Tibial nerve (tissue), 4 donors: ENCODE measurements at regions not wholly inside any gene's neighbourhood (a gene's known extent, or its start where the extent isn't known, plus 50 kb on each side); places are given as distances from the start of the nearest gene placed in this dataset.
A peak's percentile ranks its signal among the peaks of the same experiment; 100 is the strongest.

Experiments used
- DNase-seq, 2 donors: peaks; one replicate each; pipeline ENCODE4 v3.0.0-alpha.2; 2019; ENCODE audit warnings: low spot score in 2 of 2
- H3K27ac ChIP-seq, 4 donors: fragments of 200-600 bp; sonication (generic) in 3 of 4; one replicate each; pipeline ENCODE4 v1.5.1; 2017 to 2019; ENCODE audit warnings: mild to moderate bottlenecking in 1 of 4
- H3K27me3 ChIP-seq, 2 donors: fragments of 200-600 bp; sonication (generic) in 1 of 2; one replicate each; pipeline versions ENCODE4 v1.5.1 to v1.6.0; 2017 to 2019
- H3K36me3 ChIP-seq, 3 donors: fragments of 200-600 bp; sonication (generic); one replicate each; pipeline ENCODE4 v1.5.1; 2018 to 2019
- H3K4me1 ChIP-seq, 4 donors: fragments of 200-600 bp; sonication (generic) in 3 of 4; one replicate each; pipeline ENCODE4 v1.5.1; 2017 to 2019
- H3K4me3 ChIP-seq, 4 donors: fragments of 200-600 bp; sonication (generic) in 3 of 4; one replicate each; pipeline ENCODE4 v1.5.1; 2017 to 2019; ENCODE audit warnings: mild to moderate bottlenecking in 1 of 4, moderate library complexity in 1 of 4
- H3K9me3 ChIP-seq, 4 donors: fragments of 200-600 bp; sonication (generic) in 3 of 4; one replicate each; pipeline ENCODE4 v1.5.1; 2017 to 2019
- CTCF ChIP-seq, 5 experiments: fragments of 200-600 bp in 3 of 5; fragments of 450-650 bp in 2 of 5; sonication (generic) in 3 of 5; IDR thresholded peaks; one replicate each; pipeline ENCODE4 v1.5.1; 2016 to 2019; ENCODE audit warnings: antibody characterized with exemption in 5 of 5, mild to moderate bottlenecking in 3 of 5, moderate library complexity in 2 of 5
- EP300 ChIP-seq, 2 donors: sonication (generic); formaldehyde crosslinking; IDR thresholded peaks; one replicate each; pipeline ENCODE4 v1.6.1; 2017; ENCODE audit warnings: antibody characterized with exemption in 2 of 2, mild to moderate bottlenecking in 1 of 2
- POLR2A ChIP-seq, 2 donors: fragments of 450-650 bp; IDR thresholded peaks; one replicate each; pipeline ENCODE4 v1.6.1; 2017; ENCODE audit warnings: antibody characterized with exemption in 2 of 2, mild to moderate bottlenecking in 2 of 2, moderate library complexity in 2 of 2
- WGBS, 2 donors: methylation state at CpG; one replicate each; pipeline ENCODE4 v1.1.5; 2018; 5-methylcytosine and 5-hydroxymethylcytosine counted together

GRCh38 chr1:14180738-14181137, 417.7 kb upstream of the KAZN start:
- no peak for DNase-seq
- Histone ChIP-seq H3K9me3 (no peaks in the 10 kb centered on the region), H3K4me3 (no peak overlapping the region), H3K36me3 (no peaks in the 10 kb centered on the region), H3K27ac (peak overlapping the region in 1 of 4 donors; percentile 14), H3K4me1 (peaks cover 0 to 10% (median 0%) of the 10 kb centered on the region in 4 donors), H3K27me3 (no peaks in the 10 kb centered on the region)
- 64 to 79% methylated on average over 4 of the region's 4 CpGs for WGBS, 2 donors
- TF ChIP-seq CTCF (IDR thresholded peaks at IDR 0.05) (no peak), POLR2A (IDR thresholded peaks at IDR 0.05) (no peak), EP300 (IDR thresholded peaks at IDR 0.05) (no peak)

- Histone ChIP-seq H3K27ac (peak overlapping the region in 1 of 4 donors; percentile 14), H3K9me3 (no peaks in the 10 kb centered on the region), H3K36me3 (no peaks in the 10 kb centered on the region), H3K4me1 (peaks cover 0 to 10% (median 0%) of the 10 kb centered on the region in 4 donors), H3K27me3 (no peaks in the 10 kb centered on the region), H3K4me3 (no peak overlapping the region)
- DNase-seq, result no peak
- TF ChIP-seq EP300 (IDR thresholded peaks at IDR 0.05) (no peak), POLR2A (IDR thresholded peaks at IDR 0.05) (no peak), CTCF (IDR thresholded peaks at IDR 0.05) (no peak)
- WGBS, 2 donors, result 39 to 49% methylated on average over 9 of the region's 9 CpGs
Observed at GRCh38 chr1:14181191-14181795, 417.2 kb upstream of the KAZN start.

GRCh38 chr1:14182856-14183255, 415.6 kb upstream of the KAZN start:
- 77 to 85% methylated on average over 5 of the region's 5 CpGs for WGBS, 2 donors
- no peaks in the 10 kb centered on the region for H3K27me3 ChIP-seq
- no peaks in the 10 kb centered on the region for H3K9me3 ChIP-seq
- peaks cover 0 to 10% (median 0%) of the 10 kb centered on the region in 4 donors for H3K4me1 ChIP-seq
- H3K27ac ChIP-seq, result no peak overlapping the region
- no peaks in the 10 kb centered on the region for H3K36me3 ChIP-seq
- no peak for TF ChIP-seq CTCF (IDR thresholded peaks at IDR 0.05)
- no peak overlapping the region for H3K4me3 ChIP-seq
- no peak for DNase-seq

- 79 to 81% methylated on average over 11 of the region's 11 CpGs for WGBS, 2 donors
- TF ChIP-seq CTCF (IDR thresholded peaks at IDR 0.05) (no peak), POLR2A (IDR thresholded peaks at IDR 0.05) (no peak), EP300 (IDR thresholded peaks at IDR 0.05) (no peak)
- Histone ChIP-seq H3K27ac (no peak overlapping the region), H3K4me1 (peaks cover 0 to 10% (median 0%) of the 10 kb centered on the region in 4 donors), H3K36me3 (no peaks in the 10 kb centered on the region), H3K27me3 (no peaks in the 10 kb centered on the region), H3K4me3 (no peak overlapping the region), H3K9me3 (no peaks in the 10 kb centered on the region)
- DNase-seq, result no peak
Observed at GRCh38 chr1:14183329-14183728, 415.2 kb upstream of the KAZN start.

- no peak for DNase-seq
- TF ChIP-seq CTCF (IDR thresholded peaks at IDR 0.05) (no peak), EP300 (IDR thresholded peaks at IDR 0.05) (no peak), POLR2A (IDR thresholded peaks at IDR 0.05) (no peak)
- Histone ChIP-seq H3K36me3 (no peaks in the 10 kb centered on the region), H3K4me1 (peaks cover 0 to 10% (median 0%) of the 10 kb centered on the region in 4 donors), H3K27me3 (no peaks in the 10 kb centered on the region), H3K4me3 (no peak overlapping the region), H3K27ac (no peak overlapping the region), H3K9me3 (no peaks in the 10 kb centered on the region)
- WGBS, 2 donors, result 50 to 58% methylated on average over 6 of the region's 6 CpGs
Observed at GRCh38 chr1:14184454-14184853, 414.0 kb upstream of the KAZN start.
